ENCODE measurements at regions not wholly inside any gene's neighbourhood (a gene's known extent, or its start where the extent isn't known, plus 50 kb on each side); places are given as distances from the start of the nearest gene placed in this dataset.

DNA sequence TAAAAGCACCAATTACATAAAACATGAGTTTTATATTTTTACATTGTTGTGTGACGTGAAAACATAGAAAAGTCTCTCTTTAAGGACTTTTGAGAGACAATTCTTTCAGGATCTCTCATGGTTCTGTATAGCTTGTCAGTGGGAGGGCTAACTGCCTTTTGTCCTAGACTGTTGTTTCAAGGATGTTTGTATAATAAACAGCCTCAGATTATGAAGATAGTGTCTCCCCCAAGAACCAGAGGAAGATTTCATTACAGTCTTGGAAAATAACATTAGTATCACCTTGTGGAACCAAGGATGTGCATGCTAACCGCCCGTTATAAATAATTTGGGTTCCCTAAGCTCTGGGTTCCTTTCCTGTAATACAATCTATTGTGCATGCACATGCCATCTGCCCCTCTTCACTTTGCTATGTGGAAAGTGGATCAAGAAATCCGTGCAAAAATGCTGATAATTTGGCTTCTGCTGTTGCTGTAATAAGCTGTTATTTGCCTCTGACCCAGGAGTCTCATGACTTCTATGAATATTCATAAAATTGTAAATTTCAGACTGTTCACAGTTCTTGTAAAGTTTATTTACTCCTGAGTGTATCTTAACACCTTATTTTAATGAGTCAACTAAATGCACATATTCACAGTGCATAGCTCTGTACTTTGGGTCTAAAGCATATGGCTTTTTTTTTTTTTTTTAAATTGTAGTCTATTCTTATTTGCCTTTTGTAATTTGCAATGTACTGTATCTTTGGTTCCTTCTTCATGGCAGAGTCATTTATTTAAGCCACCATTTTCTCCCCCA is 265.5 kb downstream of the PTH2R start:
- TF ChIP-seq, protein P1, sequence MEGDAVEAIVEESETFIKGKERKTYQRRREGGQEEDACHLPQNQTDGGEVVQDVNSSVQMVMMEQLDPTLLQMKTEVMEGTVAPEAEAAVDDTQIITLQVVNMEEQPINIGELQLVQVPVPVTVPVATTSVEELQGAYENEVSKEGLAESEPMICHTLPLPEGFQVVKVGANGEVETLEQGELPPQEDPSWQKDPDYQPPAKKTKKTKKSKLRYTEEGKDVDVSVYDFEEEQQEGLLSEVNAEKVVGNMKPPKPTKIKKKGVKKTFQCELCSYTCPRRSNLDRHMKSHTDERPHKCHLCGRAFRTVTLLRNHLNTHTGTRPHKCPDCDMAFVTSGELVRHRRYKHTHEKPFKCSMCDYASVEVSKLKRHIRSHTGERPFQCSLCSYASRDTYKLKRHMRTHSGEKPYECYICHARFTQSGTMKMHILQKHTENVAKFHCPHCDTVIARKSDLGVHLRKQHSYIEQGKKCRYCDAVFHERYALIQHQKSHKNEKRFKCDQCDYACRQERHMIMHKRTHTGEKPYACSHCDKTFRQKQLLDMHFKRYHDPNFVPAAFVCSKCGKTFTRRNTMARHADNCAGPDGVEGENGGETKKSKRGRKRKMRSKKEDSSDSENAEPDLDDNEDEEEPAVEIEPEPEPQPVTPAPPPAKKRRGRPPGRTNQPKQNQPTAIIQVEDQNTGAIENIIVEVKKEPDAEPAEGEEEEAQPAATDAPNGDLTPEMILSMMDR (conservative IDR thresholded peaks at IDR 0.05 in 1 of 2, IDR thresholded peaks at IDR 0.05 in 1 of 2; ENCODE audit: low read depth in 1 of 2, low read length in 2 of 2): no peak
- no peak for TF ChIP-seq EZH2 (IDR thresholded peaks at IDR 0.05; ENCODE audit: low read length, missing control alignments)
